IMR-90 (cell line): ENCODE measurements at regions not wholly inside any gene's neighbourhood (a gene's known extent, or its start where the extent isn't known, plus 50 kb on each side); places are given as distances from the start of the nearest gene placed in this dataset.

Experiments
- ATAC-seq: fragments of 200-7000 bp; cut with Tn5 transposase; 2 replicates; pipeline ENCODE4 v1.9.1; 2020; ENCODE audit warnings: low read depth, mild to moderate bottlenecking, moderate library complexity
- BruUV-seq: library from RNA; stranded (reverse); fragments of 400-500 nt; replicated peaks from 2 replicates; lab custom pipeline; 2021; lab: Mats Ljungman, UMichigan
- CTCF ChIA-PET: fragments of 300-600 bp; formaldehyde crosslinking; extraction: SDS; loops from one replicate; lab custom pipeline; 2021; ENCODE audit warnings: antibody characterized with exemption; lab: Yijun Ruan, JAX
- POLR2A ChIA-PET: fragments of 300-600 bp; sonication (Branson Sonifier 250); formaldehyde crosslinking; loops from one replicate; lab custom pipeline; 2022; ENCODE audit warnings: antibody characterized with exemption; ENCODE audit not compliant: unreplicated experiment; lab: Charles Lee
- DNase-seq: peaks from one replicate; pipeline ENCODE4 v3.0.0; 2013
- H2AFZ ChIP-seq: replicated peaks from 2 replicates; pipeline ENCODE3; 2013; ENCODE audit warnings: low read length, mild to moderate bottlenecking; ENCODE audit not compliant: poor library complexity
- H2AK5ac ChIP-seq: 2 replicates; pipeline ENCODE4 v1.6.1; 2013; ENCODE audit warnings: low read depth, low read length, inconsistent platforms
- H2AK9ac ChIP-seq: replicated peaks from 2 replicates; pipeline ENCODE3; 2013; ENCODE audit warnings: mild to moderate bottlenecking, low read depth, low read length, moderate library complexity; ENCODE audit not compliant: poor library complexity
- H2BK120ac ChIP-seq: 2 replicates; pipeline ENCODE4 v1.6.1; 2013; ENCODE audit warnings: low read depth, low read length, inconsistent platforms
- H2BK15ac ChIP-seq: 3 replicates; pipeline ENCODE4 v1.6.1; 2013; ENCODE audit warnings: low read depth, low read length, inconsistent platforms
- H2BK20ac ChIP-seq: 2 replicates; pipeline ENCODE4 v1.6.1; 2013; ENCODE audit warnings: low read depth, mild to moderate bottlenecking, inconsistent platforms, low read length, moderate library complexity
- H2BK5ac ChIP-seq: 2 replicates; pipeline ENCODE4 v1.6.1; 2013; ENCODE audit warnings: mild to moderate bottlenecking, low read depth, low read length, inconsistent platforms; ENCODE audit not compliant: poor library complexity, severe bottlenecking
- H3K14ac ChIP-seq: replicated peaks from 2 replicates; pipeline ENCODE4 v1.6.1; 2013; ENCODE audit warnings: low read depth, low read length, inconsistent platforms
- H3K18ac ChIP-seq: 2 replicates; pipeline ENCODE4 v1.6.1; 2013; ENCODE audit warnings: low read depth, low read length, control low read depth
- H3K23ac ChIP-seq: 2 replicates; pipeline ENCODE4 v1.6.1; 2013; ENCODE audit warnings: low read depth, low read length, inconsistent platforms
- H3K27ac ChIP-seq: 2 replicates; pipeline ENCODE4 v1.5.1; 2013; ENCODE audit warnings: mild to moderate bottlenecking, control low read depth, low read length; ENCODE audit not compliant: insufficient read depth
- H3K27me3 ChIP-seq: 2 replicates; pipeline ENCODE4 v1.6.1; 2013; ENCODE audit warnings: low read length; ENCODE audit not compliant: control insufficient read depth, insufficient read depth
- H3K36me3 ChIP-seq: 2 replicates; pipeline ENCODE4 v1.6.1; 2013; ENCODE audit warnings: low read length, mixed read lengths; ENCODE audit not compliant: control insufficient read depth, insufficient read depth
- H3K4ac ChIP-seq: 2 replicates; pipeline ENCODE4 v1.6.1; 2013; ENCODE audit warnings: low read depth, low read length, inconsistent platforms
- H3K4me1 ChIP-seq: 2 replicates; pipeline ENCODE4 v1.6.1; 2013; ENCODE audit warnings: low read length, mixed read lengths; ENCODE audit not compliant: control insufficient read depth, insufficient read depth
- H3K4me2 ChIP-seq: 2 replicates; pipeline ENCODE4 v1.6.1; 2013; ENCODE audit warnings: low read depth, mild to moderate bottlenecking, control low read depth, low read length, moderate library complexity
- H3K4me3 ChIP-seq: 2 replicates; pipeline ENCODE4 v1.5.1; 2013; ENCODE audit warnings: low read depth, mild to moderate bottlenecking, control low read depth, low read length, moderate library complexity; ENCODE audit not compliant: insufficient read depth
- H3K56ac ChIP-seq: 2 replicates; pipeline ENCODE4 v1.6.1; 2013; ENCODE audit warnings: low read length, inconsistent platforms; ENCODE audit not compliant: insufficient read depth; ENCODE audit errors: extremely low read depth
- H3K79me1 ChIP-seq, 2 experiments: 2 replicates each; pipeline ENCODE4 v1.6.1; 2013; ENCODE audit warnings: low read length in 2 of 2, inconsistent platforms in 1 of 2, low read depth in 1 of 2
- H3K9ac ChIP-seq: 2 replicates; pipeline ENCODE4 v1.6.1; 2013; ENCODE audit warnings: low read depth, low read length, control low read depth
- H3K9me1 ChIP-seq: 2 replicates; pipeline ENCODE4 v1.6.1; 2013; ENCODE audit warnings: low read length, inconsistent platforms; ENCODE audit not compliant: insufficient read depth
- H3K9me3 ChIP-seq: 2 replicates; pipeline ENCODE4 v1.6.1; 2013; ENCODE audit warnings: low read length; ENCODE audit not compliant: control insufficient read depth, insufficient read depth
- H4K20me1 ChIP-seq: 2 replicates; pipeline ENCODE4 v1.6.1; 2013; ENCODE audit warnings: low read length, inconsistent platforms; ENCODE audit not compliant: insufficient read depth
- H4K5ac ChIP-seq: 2 replicates; pipeline ENCODE4 v1.6.1; 2013; ENCODE audit warnings: mild to moderate bottlenecking, low read depth, low read length, control low read depth
- H4K8ac ChIP-seq, 2 experiments: 2 replicates each; pipeline ENCODE4 v1.6.1; 2013; ENCODE audit warnings: low read depth in 2 of 2, low read length in 2 of 2, control low read depth in 1 of 2, inconsistent platforms in 1 of 2
- H4K91ac ChIP-seq: 2 replicates; pipeline ENCODE4 v1.6.1; 2013; ENCODE audit warnings: low read depth, low read length, inconsistent platforms; ENCODE audit not compliant: insufficient read depth
- CHD1 ChIP-seq: IDR thresholded peaks from 2 replicates; pipeline ENCODE4 v1.6.1; 2012; ENCODE audit warnings: low read depth, low read length, improper control_type of control experiment
- MAZ ChIP-seq: IDR thresholded peaks from 2 replicates; pipeline ENCODE4 v1.6.1; 2012; ENCODE audit warnings: low read depth, mild to moderate bottlenecking, low read length, improper control_type of control experiment, moderate library complexity, borderline replicate concordance
- RCOR1 ChIP-seq: IDR thresholded peaks from 2 replicates; pipeline ENCODE4 v1.6.1; 2012; ENCODE audit warnings: mild to moderate bottlenecking, low read length, improper control_type of control experiment; ENCODE audit not compliant: insufficient replicate concordance
- RFX5 ChIP-seq: IDR thresholded peaks from 2 replicates; pipeline ENCODE4 v1.8.0; 2012; ENCODE audit warnings: low read depth, mild to moderate bottlenecking, low read length, moderate library complexity
- SMC3 ChIP-seq: fragments of 150-350 bp; IDR thresholded peaks from 2 replicates; pipeline ENCODE4 v1.6.1; 2016; ENCODE audit warnings: low read depth, mild to moderate bottlenecking, antibody characterized with exemption, low read length, moderate library complexity
- WGBS, 2 experiments: methylation state at CpG; one replicate each; pipeline versions ENCODE4 v1.1.5 to v1.1.7; 2013; ENCODE audit warnings: missing lambda C conversion rate in 2 of 2; ENCODE audit not compliant: insufficient read length in 1 of 2; ENCODE audit errors: extremely low coverage in 2 of 2; 5-methylcytosine and 5-hydroxymethylcytosine counted together
- dilution Hi-C: fragments of 300-500 bp; cut with HindIII; formaldehyde crosslinking; loops from one replicate; pipeline ENCODE4 v1.14.3; 2018; ENCODE audit warnings: low sequenced_read_pairs; ENCODE audit not compliant: unreplicated experiment
- in situ Hi-C: fragments of 300-500 bp; cut with MboI; formaldehyde crosslinking; loops from 3 replicates; pipeline ENCODE4 v1.14.3; 2019; ENCODE audit warnings: low sequenced_read_pairs, inconsistent platforms, mixed read lengths
- intact Hi-C: fragments of 100-400 bp; cut with micrococcal nuclease; formaldehyde crosslinking; loops from 2 replicates; pipeline ENCODE4 v1.10.0; 2022
- TF ChIP-seq, protein P1 (sequence below): conservative IDR thresholded peaks from 2 replicates; pipeline ENCODE4 v1.5.1; 2012; ENCODE audit warnings: mild to moderate bottlenecking, low read depth, low read length, improper control_type of control experiment

DNA sequence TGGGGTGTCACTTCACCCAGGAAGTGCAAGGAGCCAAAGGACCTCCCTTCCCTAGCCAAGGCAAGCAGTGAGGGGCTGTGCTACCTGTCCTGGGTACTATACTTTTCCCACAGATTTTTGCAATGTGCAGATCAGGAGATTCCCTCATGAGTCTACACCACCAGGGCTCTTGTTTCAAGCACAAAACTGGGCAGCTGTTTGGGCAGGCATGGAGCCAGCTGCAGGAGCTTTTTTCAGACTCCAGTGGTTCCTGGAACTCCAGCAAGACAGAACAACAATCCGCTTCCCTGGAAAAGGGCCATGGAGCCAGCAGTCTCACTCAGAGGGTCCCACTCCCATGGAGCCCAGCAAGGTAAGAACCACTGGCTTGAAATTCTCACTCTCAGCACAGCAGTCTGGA, 1649.6 kb downstream of the LRRC4C start:
- POLR2A ChIA-PET, result no interaction called here

More for the DNA sequence above, 1649.6 kb downstream of the LRRC4C start:
- H2AFZ ChIP-seq, result no peak overlapping the region
- no peaks in the 10 kb centered on the region for H3K36me3 ChIP-seq
- H2BK120ac ChIP-seq, result no peak overlapping the region
- H4K91ac ChIP-seq, result no peak overlapping the region
- TF ChIP-seq, protein P1, sequence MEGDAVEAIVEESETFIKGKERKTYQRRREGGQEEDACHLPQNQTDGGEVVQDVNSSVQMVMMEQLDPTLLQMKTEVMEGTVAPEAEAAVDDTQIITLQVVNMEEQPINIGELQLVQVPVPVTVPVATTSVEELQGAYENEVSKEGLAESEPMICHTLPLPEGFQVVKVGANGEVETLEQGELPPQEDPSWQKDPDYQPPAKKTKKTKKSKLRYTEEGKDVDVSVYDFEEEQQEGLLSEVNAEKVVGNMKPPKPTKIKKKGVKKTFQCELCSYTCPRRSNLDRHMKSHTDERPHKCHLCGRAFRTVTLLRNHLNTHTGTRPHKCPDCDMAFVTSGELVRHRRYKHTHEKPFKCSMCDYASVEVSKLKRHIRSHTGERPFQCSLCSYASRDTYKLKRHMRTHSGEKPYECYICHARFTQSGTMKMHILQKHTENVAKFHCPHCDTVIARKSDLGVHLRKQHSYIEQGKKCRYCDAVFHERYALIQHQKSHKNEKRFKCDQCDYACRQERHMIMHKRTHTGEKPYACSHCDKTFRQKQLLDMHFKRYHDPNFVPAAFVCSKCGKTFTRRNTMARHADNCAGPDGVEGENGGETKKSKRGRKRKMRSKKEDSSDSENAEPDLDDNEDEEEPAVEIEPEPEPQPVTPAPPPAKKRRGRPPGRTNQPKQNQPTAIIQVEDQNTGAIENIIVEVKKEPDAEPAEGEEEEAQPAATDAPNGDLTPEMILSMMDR, result no peak
- no peak for TF ChIP-seq CHD1
- TF ChIP-seq RCOR1, result no peak
- no peak for TF ChIP-seq SMC3
- no peak for TF ChIP-seq RFX5
- TF ChIP-seq MAZ, result no peak
- H2AK5ac ChIP-seq, result no peak overlapping the region
- no peak overlapping the region for H3K14ac ChIP-seq
- H3K4ac ChIP-seq, result no peak overlapping the region
- ATAC-seq, result no peak
- no peak overlapping the region for H3K18ac ChIP-seq
- H3K27me3 ChIP-seq, result no peaks in the 10 kb centered on the region
- no peak overlapping the region for H3K23ac ChIP-seq
- no peak overlapping the region for H3K4me2 ChIP-seq
- no peaks in the 10 kb centered on the region for H3K79me1 ChIP-seq
- no TSS peak for BruUV-seq
- no peaks in the 10 kb centered on the region for H4K20me1 ChIP-seq
- no peak overlapping the region for H4K8ac ChIP-seq
- H3K9me3 ChIP-seq, result peaks cover 13% of the 10 kb centered on the region
- H2BK5ac ChIP-seq, result no peak overlapping the region
- CTCF ChIA-PET, result no interaction called here
- H2BK20ac ChIP-seq, result no peak overlapping the region
- WGBS, 2 experiments, result no CpG with 5 or more reads among the region's 1 CpG
- H3K4me3 ChIP-seq, result no peak overlapping the region
- no peak for DNase-seq
- H3K9ac ChIP-seq, result no peak overlapping the region
- no peaks in the 10 kb centered on the region for H3K9me1 ChIP-seq
- intact Hi-C loops (no loop called here), in situ Hi-C loops (no loop called here), dilution Hi-C loops (no loop called here)
- H4K5ac ChIP-seq, result no peak overlapping the region
- no peak overlapping the region for H3K27ac ChIP-seq
- no peak overlapping the region for H2BK15ac ChIP-seq
- no peaks in the 10 kb centered on the region for H3K4me1 ChIP-seq
- H2AK9ac ChIP-seq, result no peak overlapping the region
- no peak overlapping the region for H3K56ac ChIP-seq
